Renal cortical epithelial cell (primary cell): ENCODE measurements at regions not wholly inside any gene's neighbourhood (a gene's known extent, or its start where the extent isn't known, plus 50 kb on each side); places are given as distances from the start of the nearest gene placed in this dataset.
"Not testable (repeated sequence)": the region's sequence is repeated elsewhere in the genome, so short reads cannot be mapped to it uniquely, and the experiment has no call there.

ENCODE experiments used
- DNase-seq: peaks from one replicate; pipeline ENCODE4 v3.0.0-alpha.2; 2011; ENCODE audit warnings: low read depth

DNA sequence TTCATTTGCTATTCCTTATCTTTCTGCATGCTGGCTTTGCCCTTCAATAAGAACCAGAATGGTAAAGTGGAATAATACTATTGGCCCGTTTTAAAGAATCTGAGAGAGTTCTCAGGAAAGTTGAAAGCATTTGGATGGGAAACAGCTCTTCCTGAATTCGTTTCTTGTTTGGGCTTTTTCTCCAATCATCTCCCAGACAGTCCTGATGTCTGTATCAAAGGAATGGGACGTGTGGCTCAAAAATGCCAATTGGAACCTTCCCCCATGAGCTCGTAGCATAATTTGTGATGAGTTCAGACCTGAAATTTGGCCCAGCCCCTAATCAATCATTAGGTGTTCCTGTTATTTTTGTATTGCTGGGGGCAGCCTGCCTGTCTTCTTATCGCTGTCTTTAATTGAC lies 75.8 kb upstream of the BACH2 start:
- DNase-seq = no peak

DNA sequence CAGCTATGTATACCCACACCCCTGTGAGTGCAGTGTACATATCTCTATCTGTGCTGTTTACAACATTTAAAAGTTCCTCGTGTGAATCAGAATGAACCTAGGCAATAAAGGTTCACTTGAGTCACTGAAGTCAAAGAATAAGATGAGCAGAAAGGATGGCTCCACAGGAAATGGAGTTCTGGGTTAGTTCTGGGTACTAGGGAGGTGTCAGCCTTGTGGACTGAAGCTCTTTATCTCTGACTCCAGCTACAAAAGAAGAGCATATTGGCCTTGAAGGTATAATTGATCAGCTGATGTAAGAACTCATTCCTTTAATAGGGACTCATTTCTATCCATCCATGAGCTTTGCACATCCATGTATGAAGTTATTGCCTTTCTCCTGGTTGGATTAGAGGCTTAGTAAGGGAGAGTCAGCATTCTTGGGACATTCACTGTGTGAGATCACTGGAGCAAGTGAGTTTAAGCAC lies 73.9 kb upstream of the BACH2 start:
- peak; percentile 64 for DNase-seq

DNA sequence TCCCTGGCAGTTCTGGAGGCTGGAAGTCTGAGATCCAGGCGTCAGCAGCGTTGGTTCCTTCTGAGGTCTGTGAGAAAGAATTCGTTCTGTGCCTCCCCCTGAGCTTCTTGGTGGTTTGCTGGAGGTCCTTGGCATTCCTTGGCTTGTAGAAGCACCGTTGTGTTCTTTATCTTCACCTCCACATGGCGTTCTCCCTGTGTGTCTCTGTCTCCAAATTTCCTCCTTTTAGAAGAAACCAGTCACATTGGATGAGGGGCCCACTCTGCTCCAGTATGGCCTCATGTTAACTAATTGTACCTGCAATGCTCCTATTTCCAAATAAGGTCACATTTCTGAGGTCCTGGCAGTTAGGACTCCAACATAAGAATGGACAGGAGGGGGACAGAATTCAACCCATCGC lies 73.0 kb upstream of the BACH2 start:
- DNase-seq = no peak

DNA sequence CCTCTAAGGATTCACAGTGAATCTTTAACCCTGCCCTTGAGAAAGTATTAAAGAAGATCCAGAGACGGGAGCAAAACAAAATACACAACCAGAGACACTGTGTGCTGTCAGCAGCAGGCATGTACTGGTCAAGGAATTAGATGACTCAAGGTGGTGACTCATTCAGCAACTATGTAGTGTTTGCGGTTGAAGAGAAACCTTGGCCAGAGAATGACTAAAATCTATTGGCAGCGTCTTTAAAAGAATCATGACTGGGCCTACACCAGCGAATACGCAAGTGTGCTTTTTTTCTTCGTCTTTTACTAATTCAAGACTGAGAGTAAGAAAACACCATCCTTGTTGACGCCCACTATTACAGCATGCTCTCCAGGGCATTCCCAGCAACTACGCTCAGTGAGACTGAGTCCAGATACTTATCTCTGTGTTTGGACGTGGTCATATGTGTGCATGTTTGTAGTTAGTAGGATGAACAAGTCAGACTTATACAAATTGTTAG lies 72.4 kb upstream of the BACH2 start:
- DNase-seq = peak; percentile 100

DNA sequence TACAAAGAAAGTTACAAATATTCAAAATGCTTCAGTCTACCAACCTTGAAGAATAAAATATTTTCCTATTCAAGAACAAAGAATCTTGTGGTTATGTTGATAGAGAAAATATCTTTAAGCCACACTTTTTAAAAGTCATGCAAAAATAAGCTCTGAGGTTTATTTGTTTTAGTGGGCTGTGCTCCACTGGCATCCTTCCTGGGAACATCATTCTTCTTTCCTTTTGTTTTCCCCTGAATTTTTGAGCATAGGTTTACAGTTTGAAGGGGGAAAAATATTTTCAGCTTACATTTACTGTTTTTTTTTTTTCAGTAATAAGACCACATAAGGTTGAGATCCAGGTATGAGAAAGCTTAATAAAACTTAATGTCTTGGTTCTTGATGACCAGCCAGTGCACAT lies 72.0 kb upstream of the BACH2 start:
- no peak for DNase-seq

DNA sequence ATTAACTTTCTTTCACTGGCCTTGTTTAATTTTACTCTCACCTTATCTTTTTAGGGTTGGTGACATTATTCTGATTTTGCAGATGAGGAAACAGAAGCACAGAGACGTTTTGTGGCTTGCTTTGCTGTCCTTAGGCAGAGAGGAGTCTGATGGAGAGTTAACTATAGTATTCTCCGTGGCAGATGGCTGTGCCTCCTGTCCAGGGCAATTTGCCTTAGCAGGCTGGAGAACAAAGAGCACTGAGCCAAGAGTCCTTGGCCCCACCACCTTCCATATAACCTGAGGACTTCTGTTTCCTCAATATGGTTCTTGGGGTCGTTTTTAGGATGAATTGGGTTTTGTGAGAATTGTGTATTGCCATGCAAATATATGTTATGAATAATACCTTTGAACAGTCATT lies 71.4 kb upstream of the BACH2 start:
- no peak for DNase-seq

DNA sequence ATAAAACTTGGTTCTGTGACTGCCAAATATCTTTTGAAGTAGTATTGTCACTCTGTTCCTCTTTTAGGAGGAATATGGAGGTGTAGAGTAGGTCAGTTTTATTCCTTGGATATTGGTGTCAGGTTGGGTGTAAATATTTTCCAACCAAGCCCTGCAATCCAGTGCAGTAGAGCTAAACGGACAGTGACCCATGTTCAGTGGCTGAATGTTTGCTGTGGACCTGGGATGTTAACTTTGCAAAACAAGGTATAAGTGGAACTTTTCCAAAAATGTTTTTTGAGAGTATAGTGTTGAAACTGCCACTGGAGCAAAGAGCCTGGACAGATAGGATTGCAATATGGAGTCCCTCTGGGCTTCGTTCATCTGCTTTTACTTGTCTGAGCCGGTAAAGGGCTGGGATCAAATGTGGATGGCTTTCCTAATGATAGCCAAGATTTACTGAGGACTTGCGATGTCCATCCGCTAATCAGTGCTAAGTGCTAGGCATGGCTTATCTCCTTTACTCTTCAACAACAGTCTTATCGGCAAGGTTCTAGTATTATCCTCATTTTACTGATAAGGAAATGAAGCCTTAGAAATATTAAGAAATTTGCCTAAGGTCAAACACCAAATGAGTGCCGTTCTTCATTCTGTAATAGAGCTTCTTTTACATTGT lies 69.0 kb upstream of the BACH2 start:
- no peak for DNase-seq

DNA sequence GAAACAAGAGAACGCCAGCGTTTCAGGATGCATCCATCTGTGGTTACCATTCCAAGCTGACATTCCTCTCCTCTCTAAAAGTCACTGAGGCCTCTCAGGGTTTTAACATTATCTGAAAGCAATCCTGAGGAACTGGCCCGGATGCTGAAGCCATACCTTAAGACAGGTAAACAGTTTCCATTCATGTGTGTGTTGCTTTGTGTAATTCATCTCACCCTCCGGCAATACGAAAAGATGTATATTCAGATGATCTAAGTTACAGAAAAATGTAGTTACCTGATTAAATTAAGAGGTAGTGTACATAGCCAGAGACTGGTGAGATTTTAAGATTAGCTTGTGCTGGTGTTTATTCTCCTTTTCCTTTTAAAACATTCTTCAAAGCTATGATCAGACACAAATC lies 68.4 kb upstream of the BACH2 start:
- DNase-seq = no peak

DNA sequence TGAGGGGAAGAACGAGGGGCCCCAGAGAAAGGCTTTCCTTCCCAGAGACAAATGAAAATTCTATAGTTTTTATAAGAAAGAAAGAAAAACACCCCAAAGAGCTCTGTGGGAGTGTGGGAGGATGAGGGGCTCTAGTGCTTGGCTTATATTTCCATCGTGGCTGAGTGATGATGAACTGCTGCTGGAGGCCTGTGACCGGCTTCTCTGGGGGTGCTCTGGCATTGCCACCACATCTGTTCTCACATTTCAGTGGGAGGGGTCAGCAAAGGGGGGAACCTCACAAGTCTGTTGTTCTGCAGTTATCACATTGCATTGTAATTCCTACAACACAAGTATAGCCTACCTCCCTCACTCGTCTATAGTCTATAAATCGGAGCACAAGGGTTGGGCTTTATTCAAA lies 67.6 kb upstream of the BACH2 start:
- DNase-seq = no peak

DNA sequence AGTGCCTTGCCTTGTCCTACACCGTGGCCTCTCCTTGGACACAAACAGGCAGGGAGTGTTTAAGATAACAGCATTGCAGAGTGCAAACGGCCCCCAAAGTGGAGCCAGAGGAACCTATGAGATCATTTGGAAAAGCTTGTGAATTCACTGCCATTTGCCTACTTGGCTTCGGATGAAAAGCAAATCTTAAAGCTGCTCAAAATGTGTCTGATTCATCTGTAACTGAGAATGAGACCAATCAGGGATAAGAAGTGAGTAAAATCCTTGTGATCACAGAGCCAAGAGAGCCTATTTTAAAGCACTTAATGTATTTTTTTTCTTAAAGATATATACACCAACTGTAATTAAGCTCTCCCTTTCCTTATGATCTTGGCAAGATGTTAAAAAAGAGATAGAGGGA lies 65.7 kb upstream of the BACH2 start:
- no peak for DNase-seq

DNA sequence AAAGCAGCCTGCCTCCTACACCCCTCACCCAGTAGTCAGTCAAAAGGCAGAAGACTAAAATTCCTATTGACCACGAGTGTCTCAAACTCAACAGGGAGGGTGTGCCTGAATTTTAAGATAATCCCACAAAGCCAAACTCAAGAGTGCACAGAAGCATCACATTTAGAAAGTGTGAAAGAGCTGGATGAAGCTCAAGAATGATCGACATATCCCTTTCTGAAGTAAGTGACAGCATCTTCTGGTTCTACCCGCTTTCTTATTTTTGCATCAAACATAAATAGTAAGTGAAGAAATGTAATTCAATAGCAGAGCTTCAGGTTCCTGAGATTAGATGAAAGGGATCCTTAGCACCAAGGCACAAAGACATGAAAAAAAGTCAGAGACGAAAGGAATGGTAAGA lies 64.5 kb upstream of the BACH2 start:
- DNase-seq = no peak

DNA sequence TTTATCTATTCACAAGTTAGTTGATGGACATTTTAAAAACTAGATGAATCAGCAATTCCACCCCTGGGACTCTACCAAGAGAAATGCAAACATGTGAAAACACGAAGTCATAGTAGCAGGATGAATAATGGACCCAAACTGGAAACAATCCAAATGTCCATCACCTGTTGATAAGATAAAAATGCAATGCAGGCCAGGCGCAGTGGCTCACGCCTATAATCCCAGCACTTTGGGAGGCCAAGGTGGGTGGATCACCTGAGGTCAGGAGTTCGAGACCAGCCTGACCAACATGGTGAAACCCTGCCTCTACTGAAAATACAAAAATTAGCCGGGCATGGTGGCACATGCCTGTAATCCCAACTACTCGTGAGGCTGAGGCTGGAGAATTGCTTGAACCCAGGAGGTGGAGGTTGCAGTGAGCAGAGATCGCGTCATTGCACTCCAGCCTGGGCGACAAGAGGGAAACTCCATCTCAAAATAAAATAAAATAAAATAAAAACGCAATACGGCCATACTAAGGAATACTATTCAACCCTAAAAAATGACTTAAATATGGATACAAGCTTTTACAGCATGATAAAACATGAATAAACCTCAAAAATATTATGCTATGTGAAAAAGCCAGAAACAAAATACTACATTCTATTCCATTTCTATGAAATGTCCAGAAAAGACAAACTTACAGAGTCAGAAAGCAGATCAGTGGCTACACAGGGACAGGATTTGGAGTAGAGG lies 61.6 kb upstream of the BACH2 start:
- not testable (repeated sequence) for DNase-seq

DNA sequence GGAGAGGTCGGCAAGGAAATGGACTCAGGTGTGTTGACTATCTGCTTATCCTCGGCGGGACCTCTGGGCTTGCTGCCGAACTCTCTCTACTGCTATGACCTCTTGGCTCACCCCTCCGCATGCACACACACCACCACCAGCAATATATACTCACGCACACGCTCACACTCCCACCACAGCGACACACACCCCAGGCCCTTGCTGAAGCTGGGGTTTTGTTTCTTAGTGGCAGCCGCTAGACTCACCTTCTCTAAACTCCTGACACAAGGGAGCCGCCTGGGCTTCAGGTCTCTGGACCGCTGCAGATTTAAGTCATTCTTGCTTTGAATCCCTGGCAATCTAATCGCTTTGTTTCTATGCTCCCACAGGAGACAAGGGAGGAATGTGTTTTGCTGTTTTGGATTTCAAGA lies 59.4 kb upstream of the BACH2 start:
- no peak for DNase-seq

DNA sequence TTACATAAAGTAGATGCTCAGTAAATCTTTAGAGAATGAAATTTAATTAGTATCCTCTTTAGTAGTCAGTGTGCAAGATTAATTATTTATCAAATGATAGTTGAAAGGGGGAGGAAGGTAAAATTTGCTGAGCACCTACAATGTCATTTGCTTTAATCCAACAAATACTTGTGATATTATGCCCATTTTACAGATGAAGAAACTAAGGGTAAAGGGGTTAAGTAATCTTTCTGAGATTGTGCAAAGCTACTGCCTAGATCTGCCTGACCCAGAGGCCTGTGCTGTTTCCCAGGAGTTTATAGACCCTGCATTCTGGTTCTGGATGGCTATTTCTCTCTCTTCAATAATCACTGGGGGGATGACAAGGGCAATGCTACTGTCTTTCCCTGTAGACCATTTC lies 58.3 kb upstream of the BACH2 start:
- DNase-seq = no peak

DNA sequence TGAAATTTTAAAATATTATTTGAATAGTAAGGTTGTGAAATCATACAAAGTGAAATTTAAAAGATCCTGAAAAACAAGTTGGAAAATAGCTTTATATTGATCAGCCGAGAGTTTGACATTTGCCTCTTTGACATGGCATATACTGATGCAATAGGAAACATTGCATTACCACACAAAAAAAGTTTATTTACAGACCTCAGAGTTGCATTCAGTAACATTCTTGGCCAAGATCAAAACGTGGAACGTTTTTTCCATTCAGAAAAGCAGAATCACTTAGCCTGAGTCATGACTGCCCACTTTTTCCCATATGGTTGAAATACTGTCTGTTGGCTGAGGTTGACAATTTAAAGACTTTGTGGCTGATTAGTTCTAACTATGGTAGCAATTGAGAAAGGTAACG lies 55.1 kb upstream of the BACH2 start:
- peak; percentile 59 for DNase-seq

DNA sequence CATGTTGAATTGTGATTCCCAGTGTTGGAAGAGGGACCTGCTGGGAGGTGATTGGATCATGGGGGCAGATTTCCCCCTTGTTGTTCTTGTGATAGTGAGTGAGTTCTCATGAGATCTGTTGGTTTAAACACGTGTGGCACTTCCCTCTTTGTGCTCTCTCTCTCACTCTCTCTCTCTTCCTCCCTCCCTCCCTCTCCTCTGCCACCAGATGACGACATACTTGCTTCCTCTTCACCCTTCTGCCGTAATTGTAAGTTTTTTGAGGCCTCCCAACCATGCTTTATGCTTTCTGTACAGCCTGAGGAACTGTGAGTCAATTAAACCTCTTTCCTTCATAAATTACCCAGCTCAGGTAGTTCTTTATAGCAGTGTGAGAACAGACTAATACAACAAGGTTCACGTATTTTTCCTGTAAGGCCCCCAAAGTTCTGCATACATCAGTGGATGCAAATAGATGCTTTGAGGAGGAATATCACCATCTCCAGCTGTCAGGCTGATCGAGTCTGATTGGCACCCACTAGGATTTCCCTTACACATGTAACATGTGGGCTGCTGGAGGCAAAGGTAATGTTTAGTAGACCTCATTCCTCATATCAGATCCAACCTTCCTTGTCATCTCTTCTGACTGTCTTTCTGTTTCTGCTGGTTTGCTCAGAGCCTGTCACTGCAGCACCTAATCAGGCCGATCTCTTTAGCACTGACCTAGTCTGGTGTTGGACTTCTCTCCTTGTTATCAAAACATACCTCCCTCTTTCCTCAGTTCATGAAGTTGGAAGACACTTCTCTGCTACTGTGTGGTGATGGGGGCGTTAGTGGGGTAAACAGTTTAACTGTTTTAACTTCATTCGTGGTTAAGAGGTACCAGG lies 54.3 kb upstream of the BACH2 start:
- DNase-seq = no peak

DNA sequence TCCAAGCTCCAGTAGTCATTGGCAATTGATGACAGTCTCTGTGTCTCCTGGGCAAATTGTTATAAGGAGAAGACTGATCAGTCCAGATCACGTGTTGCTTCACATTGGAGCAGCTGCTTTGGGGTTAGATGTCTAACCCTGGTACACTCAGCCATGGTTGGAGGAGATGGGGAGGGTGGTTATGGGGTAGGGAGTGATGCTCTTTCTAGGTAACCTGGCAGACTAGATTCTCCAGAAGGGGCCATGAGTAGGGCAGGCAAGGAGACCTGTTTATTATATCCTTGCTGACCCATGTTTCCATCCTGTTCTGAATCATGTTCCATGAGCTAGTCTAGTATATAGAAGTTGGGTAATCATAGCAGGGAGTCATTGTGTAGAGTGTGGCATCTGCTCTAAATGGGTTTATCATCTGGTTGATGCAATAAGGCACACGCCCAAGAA lies 50.8 kb upstream of the BACH2 start:
- no peak for DNase-seq

DNA sequence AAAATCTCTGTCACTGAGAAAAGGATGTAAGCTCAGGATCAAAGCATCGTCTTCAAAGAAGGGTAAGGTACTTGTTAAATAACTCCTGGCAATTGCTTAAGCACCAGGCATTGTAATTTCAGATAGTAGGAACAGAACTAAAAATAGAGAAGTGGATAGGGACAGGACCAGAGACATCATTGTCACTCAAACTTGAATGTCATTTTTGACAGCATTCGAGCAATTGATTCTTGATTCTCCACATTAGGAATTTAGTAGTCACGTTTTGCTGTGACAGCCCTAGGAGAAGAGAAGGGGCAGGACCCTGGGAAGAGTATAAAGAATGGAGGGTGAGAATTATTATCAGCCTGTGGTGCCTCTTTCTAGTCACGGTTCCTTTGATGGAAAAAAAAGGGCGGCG lies 50.1 kb upstream of the BACH2 start:
- no peak for DNase-seq
